Progenitor cell of endocrine pancreas (in vitro differentiated cells): ENCODE measurements at regions not wholly inside any gene's neighbourhood (a gene's known extent, or its start where the extent isn't known, plus 50 kb on each side); places are given as distances from the start of the nearest gene placed in this dataset.

Source experiments
- DNase-seq: peaks from one replicate; pipeline ENCODE4 v3.0.0; 2021; ENCODE audit warnings: low spot score; ENCODE audit not compliant: unreplicated experiment
- H3K27ac Mint-ChIP-seq: 2 replicates; pipeline ENCODE4 v1.8.0; 2021; ENCODE audit warnings: mild to moderate bottlenecking, moderate library complexity, mixed read lengths
- H3K27me3 Mint-ChIP-seq: 2 replicates; pipeline ENCODE4 v1.8.0; 2021; ENCODE audit warnings: mixed read lengths
- H3K36me3 Mint-ChIP-seq: 2 replicates; pipeline ENCODE4 v1.8.0; 2022; ENCODE audit warnings: mixed read lengths; ENCODE audit not compliant: insufficient read depth
- H3K4me1 Mint-ChIP-seq: 2 replicates; pipeline ENCODE4 v1.8.0; 2021; ENCODE audit warnings: low read depth, mixed read lengths
- H3K4me3 Mint-ChIP-seq: 2 replicates; pipeline ENCODE4 v1.8.0; 2021; ENCODE audit warnings: low read depth, mild to moderate bottlenecking, moderate library complexity, mixed read lengths
- H3K9me3 Mint-ChIP-seq: 2 replicates; pipeline ENCODE4 v1.8.0; 2021; ENCODE audit warnings: low read depth, mixed read lengths
- CTCF ChIP-seq: fragments of 200-600 bp; sonication (generic); IDR thresholded peaks from one replicate; pipeline ENCODE4 v1.5.0; 2021; ENCODE audit warnings: antibody characterized with exemption, mild to moderate bottlenecking; ENCODE audit not compliant: unreplicated experiment

- Mint-ChIP-seq H3K4me3 (no peak overlapping the region), H3K27ac (no peak overlapping the region), H3K36me3 (no peaks in the 10 kb centered on the region), H3K27me3 (no peaks in the 10 kb centered on the region), H3K9me3 (no peaks in the 10 kb centered on the region), H3K4me1 (peaks cover 9% of the 10 kb centered on the region)
- TF ChIP-seq CTCF = no peak
- no peak for DNase-seq
Measured at GRCh38 chr4:54558889-54559677, 98.7 kb upstream of the KIT start.

GRCh38 chr4:54560513-54560912 lies 97.2 kb upstream of the KIT start:
- no peaks in the 10 kb centered on the region for H3K36me3 Mint-ChIP-seq
- no peaks in the 10 kb centered on the region for H3K9me3 Mint-ChIP-seq
- no peak for DNase-seq
- no peak for TF ChIP-seq CTCF
- no peak overlapping the region for H3K27ac Mint-ChIP-seq
- H3K27me3 Mint-ChIP-seq = no peaks in the 10 kb centered on the region
- peaks cover 9% of the 10 kb centered on the region for H3K4me1 Mint-ChIP-seq
- no peak overlapping the region for H3K4me3 Mint-ChIP-seq

- Mint-ChIP-seq H3K4me1 (peaks cover 7% of the 10 kb centered on the region), H3K27ac (no peak overlapping the region), H3K27me3 (peaks cover 3% of the 10 kb centered on the region), H3K9me3 (no peaks in the 10 kb centered on the region), H3K36me3 (no peaks in the 10 kb centered on the region), H3K4me3 (no peak overlapping the region)
- DNase-seq = no peak
- no peak for TF ChIP-seq CTCF
Measured at GRCh38 chr4:54561940-54562339, 95.8 kb upstream of the KIT start.

- Mint-ChIP-seq H3K27ac (no peak overlapping the region), H3K27me3 (peaks cover 7% of the 10 kb centered on the region), H3K9me3 (no peaks in the 10 kb centered on the region), H3K4me3 (no peak overlapping the region), H3K4me1 (peaks cover 2% of the 10 kb centered on the region), H3K36me3 (no peaks in the 10 kb centered on the region)
- DNase-seq = no peak
- TF ChIP-seq CTCF = no peak
Measured at GRCh38 chr4:54566608-54567007, 91.1 kb upstream of the KIT start.

- peaks cover 7% of the 10 kb centered on the region for H3K27me3 Mint-ChIP-seq
- TF ChIP-seq CTCF = no peak
- no peak overlapping the region for H3K4me3 Mint-ChIP-seq
- no peaks in the 10 kb centered on the region for H3K36me3 Mint-ChIP-seq
- H3K27ac Mint-ChIP-seq = no peak overlapping the region
- H3K9me3 Mint-ChIP-seq = no peaks in the 10 kb centered on the region
- no peak for DNase-seq
- peaks cover 2% of the 10 kb centered on the region for H3K4me1 Mint-ChIP-seq
Measured at GRCh38 chr4:54567327-54567726, 90.4 kb upstream of the KIT start.
